Effector memory CD8-positive, alpha-beta T cell (primary cell): ENCODE measurements at regions not wholly inside any gene's neighbourhood (a gene's known extent, or its start where the extent isn't known, plus 50 kb on each side); places are given as distances from the start of the nearest gene placed in this dataset.

Experiments used
- ATAC-seq: fragments of 150-1000 bp; cut with Tn5 transposase; replicated peaks from 2 replicates; pipeline ENCODE4 v1.10.0; 2021; ENCODE audit warnings: mild to moderate bottlenecking, moderate library complexity
- DNase-seq, 3 experiments: peaks; one replicate each; pipeline ENCODE4 v3.0.0; 2021
- H3K27ac Mint-ChIP-seq, 2 donors: one replicate each; pipeline ENCODE4 v1.8.0; 2022; ENCODE audit warnings: mild to moderate bottlenecking in 2 of 2, mixed read lengths in 2 of 2, moderate library complexity in 2 of 2
- H3K27me3 Mint-ChIP-seq, 2 donors: one replicate each; pipeline ENCODE4 v1.8.0; 2022; ENCODE audit warnings: mixed read lengths in 2 of 2
- H3K36me3 Mint-ChIP-seq: one replicate; pipeline ENCODE4 v1.8.0; 2022; ENCODE audit warnings: mild to moderate bottlenecking, moderate library complexity, mixed read lengths; ENCODE audit not compliant: insufficient read depth
- H3K4me1 Mint-ChIP-seq, 2 donors: one replicate each; pipeline ENCODE4 v1.8.0; 2022; ENCODE audit warnings: low read depth in 2 of 2, mixed read lengths in 2 of 2
- H3K4me3 Mint-ChIP-seq, 2 donors: one replicate each; pipeline ENCODE4 v1.8.0; 2022; ENCODE audit warnings: mild to moderate bottlenecking in 2 of 2, mixed read lengths in 2 of 2, moderate library complexity in 2 of 2
- H3K9me3 Mint-ChIP-seq, 2 donors: one replicate each; pipeline ENCODE4 v1.8.0; 2022; ENCODE audit warnings: mixed read lengths in 2 of 2

DNA sequence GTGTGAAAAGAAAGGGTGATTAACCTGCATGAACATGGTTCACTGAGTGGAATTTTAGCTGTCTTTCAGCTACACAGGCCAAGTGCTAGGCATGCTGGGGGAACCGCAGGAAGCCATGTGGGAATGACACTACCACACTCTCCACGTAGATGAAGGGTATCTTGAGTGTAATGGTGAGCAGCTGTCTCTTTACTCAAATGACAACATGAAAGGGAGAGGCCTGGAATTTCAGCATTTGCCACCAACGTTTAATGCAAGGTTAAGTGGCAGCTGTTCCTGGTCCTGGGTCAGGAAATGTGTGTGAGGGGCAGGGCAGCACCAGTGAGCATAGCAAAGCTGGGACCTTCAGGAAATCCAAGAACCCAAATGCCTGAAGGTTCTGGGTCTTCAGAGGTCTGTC, 588.4 kb downstream of the SLC4A3 start:
- H3K4me3 Mint-ChIP-seq, result no peak overlapping the region
- no peak overlapping the region for H3K27ac Mint-ChIP-seq
- H3K4me1 Mint-ChIP-seq, result no peaks in the 10 kb centered on the region
- DNase-seq, result no peak
- peaks cover 0 to 9% of the 10 kb centered on the region in 2 donors for H3K9me3 Mint-ChIP-seq
- H3K27me3 Mint-ChIP-seq, result no peaks in the 10 kb centered on the region
- no peak for ATAC-seq
- no peaks in the 10 kb centered on the region for H3K36me3 Mint-ChIP-seq

DNA sequence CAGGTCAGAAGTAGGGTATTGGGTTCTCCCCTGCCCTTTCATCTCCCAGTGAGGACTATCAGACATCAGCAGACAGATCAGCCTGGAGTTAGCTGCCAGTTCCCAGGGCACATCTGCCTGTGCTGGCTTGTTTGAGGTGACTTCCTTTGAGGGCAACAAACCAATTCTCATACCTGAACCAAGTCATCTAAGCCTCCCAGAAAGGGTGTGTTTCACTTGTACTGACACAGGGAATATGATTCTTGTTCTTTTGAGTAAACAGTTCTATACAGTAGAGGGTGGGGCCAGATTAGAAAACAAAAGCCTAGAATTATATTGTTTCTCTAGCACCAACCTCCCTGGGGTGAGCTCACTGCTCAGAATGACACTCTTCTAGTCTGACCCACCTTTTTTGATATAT, 591.9 kb downstream of the SLC4A3 start:
- Mint-ChIP-seq H3K4me3 (no peak overlapping the region), H3K36me3 (no peaks in the 10 kb centered on the region), H3K27me3 (no peaks in the 10 kb centered on the region), H3K4me1 (no peaks in the 10 kb centered on the region), H3K9me3 (peaks cover 0 to 9% of the 10 kb centered on the region in 2 donors), H3K27ac (no peak overlapping the region)
- DNase-seq (no peak), ATAC-seq (no peak)

DNA sequence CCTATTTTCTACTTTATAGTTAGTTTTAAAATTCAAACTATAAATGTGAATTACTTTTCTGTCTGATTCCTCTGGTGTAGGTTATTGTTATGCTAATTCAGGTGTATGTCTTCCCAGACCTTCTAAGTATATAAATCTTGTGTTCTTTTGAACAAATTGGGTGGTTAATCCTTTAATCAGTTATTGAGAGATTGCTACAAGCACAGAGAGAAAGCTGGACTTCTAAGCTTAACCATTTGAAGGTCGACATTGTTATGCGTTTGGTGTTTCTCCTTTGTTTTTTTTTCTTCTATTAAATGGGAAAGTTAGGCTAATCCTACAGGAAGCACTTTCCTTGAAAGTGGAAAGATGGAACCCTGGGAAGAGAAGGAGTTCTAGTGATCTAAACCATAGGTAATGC, 592.6 kb downstream of the SLC4A3 start:
- Mint-ChIP-seq H3K27ac (no peak overlapping the region), H3K9me3 (peaks cover 0 to 9% of the 10 kb centered on the region in 2 donors), H3K36me3 (no peaks in the 10 kb centered on the region), H3K4me1 (no peaks in the 10 kb centered on the region), H3K27me3 (no peaks in the 10 kb centered on the region), H3K4me3 (no peak overlapping the region)
- DNase-seq (no peak), ATAC-seq (no peak)

DNA sequence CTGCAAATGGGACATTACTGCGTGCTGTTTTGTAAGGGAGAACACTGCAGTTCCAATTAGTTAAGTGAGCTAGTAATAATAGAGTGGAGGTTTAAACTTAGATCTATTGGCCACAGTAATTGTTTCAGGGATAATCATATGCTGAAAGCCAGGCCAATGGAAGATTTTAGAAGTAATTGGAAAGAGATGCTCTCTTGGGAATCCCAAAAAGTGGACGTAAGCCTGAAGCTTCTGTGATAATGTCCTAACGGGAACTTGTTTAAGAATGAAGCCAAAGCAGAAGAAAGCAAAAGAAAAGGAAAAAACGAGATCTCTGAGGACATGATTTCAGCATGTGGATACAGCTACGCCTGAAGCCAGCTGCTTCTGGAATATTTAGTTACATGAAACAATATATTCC, 594.6 kb downstream of the SLC4A3 start:
- Mint-ChIP-seq H3K27me3 (no peaks in the 10 kb centered on the region), H3K4me3 (no peak overlapping the region), H3K36me3 (no peaks in the 10 kb centered on the region)

DNA sequence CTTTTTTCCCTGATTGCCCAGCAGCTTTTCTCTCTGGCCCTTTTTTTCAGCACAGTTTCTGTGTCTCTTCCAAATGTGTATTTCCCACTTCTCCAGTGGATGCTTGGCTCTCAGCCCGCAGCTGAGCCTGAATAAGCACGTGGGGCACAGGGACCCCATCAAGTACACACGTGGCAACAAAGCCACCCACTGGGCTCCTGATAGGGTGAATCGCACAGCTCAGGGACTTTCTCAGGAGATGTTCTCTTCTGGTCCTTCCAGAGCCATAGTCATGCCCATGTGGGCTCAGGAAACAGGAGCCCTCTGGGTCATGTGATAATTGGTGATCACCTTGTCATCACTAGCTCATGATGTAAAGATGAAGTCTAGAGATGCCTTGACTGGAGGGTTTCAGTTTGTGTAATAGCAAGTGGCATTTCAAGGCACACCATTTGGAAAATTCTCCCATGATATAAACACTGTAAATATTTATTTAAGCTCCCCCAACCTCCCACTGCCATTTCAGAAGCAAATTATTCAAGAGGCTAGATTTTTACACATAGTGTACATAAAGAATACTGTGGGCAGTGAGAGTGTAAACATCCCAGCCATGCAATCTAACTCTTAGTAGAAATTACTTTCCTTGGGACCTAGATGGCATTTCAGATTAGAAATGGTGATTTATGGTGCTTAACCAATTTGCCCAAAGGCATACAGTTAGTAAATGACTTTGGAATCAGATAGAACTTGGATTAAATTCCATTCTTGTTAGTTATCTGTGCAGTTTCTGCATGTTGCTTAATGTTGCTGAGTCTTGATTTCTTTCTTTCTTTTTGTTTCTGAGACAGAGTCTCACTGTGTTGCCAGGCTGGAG, 597.5 kb downstream of the SLC4A3 start:
- DNase-seq, result no peak

More for the DNA sequence above, 594.6 kb downstream of the SLC4A3 start:
- ATAC-seq, result no peak
- DNase-seq, result no peak
- Mint-ChIP-seq H3K9me3 (peaks cover 0 to 9% of the 10 kb centered on the region in 2 donors), H3K27ac (no peak overlapping the region), H3K4me1 (no peaks in the 10 kb centered on the region)

DNA sequence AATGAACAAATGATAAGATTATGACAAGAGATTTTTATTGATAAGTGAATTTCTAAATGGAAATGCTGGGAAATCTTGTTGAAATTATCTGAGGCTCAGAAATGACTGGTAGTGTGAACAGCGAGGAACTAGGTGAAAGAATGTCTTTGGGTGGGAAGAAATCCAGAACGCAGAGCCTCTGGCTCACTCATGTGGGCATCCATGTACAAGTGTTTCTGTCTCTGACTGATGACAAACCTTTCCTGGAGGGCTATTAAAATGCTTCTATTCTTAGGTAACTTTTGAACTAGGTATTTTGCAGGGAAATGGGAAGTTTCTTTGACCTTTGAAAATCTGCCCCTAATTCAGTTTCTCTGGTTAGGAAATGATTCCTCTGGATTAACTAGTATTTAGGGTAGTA, 598.6 kb downstream of the SLC4A3 start:
- no peak for DNase-seq
- ATAC-seq, result no peak
- Mint-ChIP-seq H3K27me3 (no peaks in the 10 kb centered on the region), H3K36me3 (no peaks in the 10 kb centered on the region), H3K4me1 (no peaks in the 10 kb centered on the region), H3K27ac (no peak overlapping the region), H3K9me3 (no peaks in the 10 kb centered on the region), H3K4me3 (no peak overlapping the region)

More for the DNA sequence above, 597.5 kb downstream of the SLC4A3 start:
- no peak for ATAC-seq
- Mint-ChIP-seq H3K36me3 (no peaks in the 10 kb centered on the region), H3K27ac (no peak overlapping the region), H3K4me1 (no peaks in the 10 kb centered on the region), H3K9me3 (no peaks in the 10 kb centered on the region), H3K27me3 (no peaks in the 10 kb centered on the region), H3K4me3 (no peak overlapping the region)

DNA sequence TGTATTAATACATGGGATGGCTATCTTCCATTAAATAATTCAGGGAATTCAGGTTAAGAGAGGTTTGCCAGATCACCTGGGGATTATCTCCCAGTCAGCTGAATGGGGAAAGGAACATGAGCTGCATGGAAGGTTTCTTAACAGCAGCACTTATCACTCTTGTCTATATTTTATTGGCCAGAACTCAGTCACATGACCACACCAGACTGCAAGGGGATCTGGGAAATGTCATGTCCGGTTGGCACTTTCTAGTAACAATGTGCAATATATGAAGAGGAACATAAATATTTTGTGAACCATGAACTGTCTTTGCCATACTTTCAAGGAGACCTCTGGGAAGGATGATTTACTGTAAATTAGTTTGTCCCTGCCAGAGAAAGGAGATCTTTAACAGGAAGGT, 599.1 kb downstream of the SLC4A3 start:
- H3K4me1 Mint-ChIP-seq, result no peaks in the 10 kb centered on the region
- H3K4me3 Mint-ChIP-seq, result no peak overlapping the region
- H3K27me3 Mint-ChIP-seq, result no peaks in the 10 kb centered on the region
- no peaks in the 10 kb centered on the region for H3K9me3 Mint-ChIP-seq
- H3K27ac Mint-ChIP-seq, result no peak overlapping the region
- no peaks in the 10 kb centered on the region for H3K36me3 Mint-ChIP-seq
- DNase-seq, result no peak
- ATAC-seq, result no peak

DNA sequence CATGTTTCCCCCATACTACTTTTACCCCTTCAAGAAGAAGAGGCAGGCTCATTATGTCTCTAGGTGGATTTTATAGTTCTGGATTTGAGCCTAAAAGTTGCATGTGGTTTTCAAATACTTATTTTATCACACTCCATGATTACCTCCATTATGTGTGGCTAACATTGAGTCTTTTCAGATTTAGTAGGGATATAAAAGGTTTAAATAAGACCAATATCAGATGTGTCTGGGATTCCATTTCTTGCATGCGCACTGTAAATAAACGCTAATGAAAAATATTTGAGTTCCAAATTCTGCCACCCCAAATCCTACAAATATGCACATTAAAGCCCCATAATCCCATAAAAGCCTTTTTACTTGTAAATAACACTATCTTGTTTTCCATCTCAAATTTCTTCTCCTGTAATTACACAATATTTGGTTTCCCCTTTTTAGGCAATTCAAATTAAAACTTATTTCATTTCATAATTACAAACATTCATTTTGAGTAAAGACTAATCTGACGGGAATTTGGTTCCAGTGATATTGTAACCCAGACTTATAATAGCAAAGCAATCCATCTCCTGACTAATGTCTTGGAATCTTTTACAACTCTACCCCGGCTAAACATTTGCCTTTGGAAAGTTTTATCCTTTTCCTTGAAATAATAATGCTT, 600.0 kb downstream of the SLC4A3 start:
- Mint-ChIP-seq H3K4me1 (no peaks in the 10 kb centered on the region), H3K36me3 (no peaks in the 10 kb centered on the region), H3K27ac (no peak overlapping the region), H3K4me3 (no peak overlapping the region), H3K9me3 (no peaks in the 10 kb centered on the region), H3K27me3 (no peaks in the 10 kb centered on the region)
- DNase-seq, result no peak
- ATAC-seq, result no peak

DNA sequence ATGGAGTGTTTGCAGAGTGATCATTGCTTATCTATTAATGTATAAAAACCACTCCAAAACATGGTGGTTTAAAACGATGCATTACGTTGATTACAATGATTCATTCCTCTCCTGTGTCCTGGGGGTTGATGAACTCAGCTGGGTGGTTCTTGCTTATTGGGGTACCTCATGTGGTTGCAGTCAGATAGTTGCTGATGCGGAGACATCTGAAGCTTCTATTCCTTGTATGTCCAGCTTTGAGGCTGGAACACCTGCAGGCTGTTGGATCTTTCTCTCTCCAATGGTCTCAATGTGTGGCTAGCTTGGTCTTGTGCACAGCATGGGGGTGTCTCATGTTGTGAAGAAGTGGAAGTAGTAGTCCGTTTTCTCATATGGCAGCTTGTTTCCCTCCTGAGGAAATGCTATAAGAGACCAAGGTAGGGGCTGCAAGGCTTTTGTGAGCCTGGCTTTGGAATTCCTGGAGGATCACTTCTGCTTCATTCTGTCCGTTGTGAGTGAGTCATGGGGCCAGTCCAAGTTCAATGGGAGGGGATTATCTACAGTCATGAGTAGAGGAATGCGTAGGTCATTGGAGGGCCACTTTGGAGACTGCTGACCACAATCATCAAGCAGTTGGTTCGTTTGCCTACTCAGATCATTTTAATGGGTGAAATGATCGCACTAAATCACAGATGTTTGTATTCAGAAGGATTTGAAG, 601.0 kb downstream of the SLC4A3 start:
- Mint-ChIP-seq H3K4me3 (no peak overlapping the region), H3K27me3 (no peaks in the 10 kb centered on the region)
- no peak for DNase-seq

DNA sequence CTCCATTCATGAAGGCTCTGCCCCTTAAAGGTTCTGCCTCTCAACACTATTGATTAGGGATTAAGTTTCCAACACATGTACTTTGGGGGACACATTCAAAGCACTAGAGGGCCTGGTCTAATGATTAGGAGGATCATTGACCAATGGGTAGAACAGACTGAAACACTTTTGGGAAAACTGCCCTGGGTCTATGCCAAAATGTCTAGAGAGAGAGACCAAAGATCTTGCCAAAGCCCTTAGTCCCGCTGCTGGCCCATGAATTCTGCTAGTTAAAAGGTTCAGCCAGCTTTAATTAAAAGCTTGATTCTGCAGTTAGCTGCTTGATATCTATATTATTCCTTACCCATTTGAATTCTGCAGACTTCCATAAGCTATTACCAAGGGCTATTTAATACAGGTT, 613.2 kb downstream of the SLC4A3 start:
- no peak for ATAC-seq
- H3K9me3 Mint-ChIP-seq, result peaks cover 2 to 22% of the 10 kb centered on the region in 2 donors
- no peaks in the 10 kb centered on the region for H3K36me3 Mint-ChIP-seq
- no peak overlapping the region for H3K27ac Mint-ChIP-seq
- no peak overlapping the region for H3K4me3 Mint-ChIP-seq
- H3K4me1 Mint-ChIP-seq, result no peaks in the 10 kb centered on the region
- no peaks in the 10 kb centered on the region for H3K27me3 Mint-ChIP-seq
- DNase-seq, result no peak

More for the DNA sequence above, 601.0 kb downstream of the SLC4A3 start:
- ATAC-seq, result no peak
- Mint-ChIP-seq H3K36me3 (no peaks in the 10 kb centered on the region), H3K9me3 (no peaks in the 10 kb centered on the region), H3K27ac (no peak overlapping the region), H3K4me1 (no peaks in the 10 kb centered on the region)

DNA sequence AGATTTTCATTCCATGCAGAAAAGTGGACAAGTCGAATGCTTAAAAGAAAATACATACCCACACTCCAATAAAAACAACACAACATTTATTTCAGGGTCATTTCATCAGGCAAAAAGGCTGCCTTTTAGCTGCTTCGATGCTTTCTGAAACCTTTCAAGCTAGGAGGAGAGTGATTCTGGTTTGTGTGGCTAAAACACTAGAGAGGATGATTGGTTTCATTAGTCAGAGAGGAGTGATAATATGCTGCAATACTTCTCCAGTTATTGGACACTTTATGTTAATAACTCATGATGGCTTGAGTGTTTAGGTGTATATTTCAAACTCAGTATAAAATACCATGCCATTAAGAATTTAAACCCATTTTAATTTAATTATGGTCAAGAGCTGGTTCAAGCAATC, 614.0 kb downstream of the SLC4A3 start:
- H3K9me3 Mint-ChIP-seq, result peaks cover 0 to 14% of the 10 kb centered on the region in 2 donors
- DNase-seq (no peak), ATAC-seq (no peak)
- no peak overlapping the region for H3K27ac Mint-ChIP-seq
- H3K27me3 Mint-ChIP-seq, result no peaks in the 10 kb centered on the region
- H3K36me3 Mint-ChIP-seq, result no peaks in the 10 kb centered on the region
- H3K4me1 Mint-ChIP-seq, result no peaks in the 10 kb centered on the region
- H3K4me3 Mint-ChIP-seq, result no peak overlapping the region

DNA sequence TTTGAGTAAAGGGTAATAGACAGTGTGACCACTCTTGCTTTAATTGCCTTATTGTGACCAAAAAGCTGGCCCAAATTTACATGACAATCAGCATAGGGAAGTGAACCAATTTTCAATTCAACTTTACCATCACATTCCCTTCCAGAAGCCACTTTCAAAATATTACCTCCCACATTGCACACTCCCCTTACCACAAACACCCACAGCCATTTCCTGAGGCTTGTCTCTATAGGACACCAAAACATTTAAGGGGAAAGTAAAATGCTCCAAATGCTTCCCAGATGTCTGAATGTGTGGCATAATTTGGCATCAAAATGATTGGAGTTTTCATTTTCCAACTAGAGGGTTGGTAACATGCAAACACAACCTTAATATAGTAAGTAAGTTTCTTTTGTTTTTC, 616.1 kb downstream of the SLC4A3 start:
- no peak for DNase-seq
- peaks cover 0 to 10% of the 10 kb centered on the region in 2 donors for H3K9me3 Mint-ChIP-seq

DNA sequence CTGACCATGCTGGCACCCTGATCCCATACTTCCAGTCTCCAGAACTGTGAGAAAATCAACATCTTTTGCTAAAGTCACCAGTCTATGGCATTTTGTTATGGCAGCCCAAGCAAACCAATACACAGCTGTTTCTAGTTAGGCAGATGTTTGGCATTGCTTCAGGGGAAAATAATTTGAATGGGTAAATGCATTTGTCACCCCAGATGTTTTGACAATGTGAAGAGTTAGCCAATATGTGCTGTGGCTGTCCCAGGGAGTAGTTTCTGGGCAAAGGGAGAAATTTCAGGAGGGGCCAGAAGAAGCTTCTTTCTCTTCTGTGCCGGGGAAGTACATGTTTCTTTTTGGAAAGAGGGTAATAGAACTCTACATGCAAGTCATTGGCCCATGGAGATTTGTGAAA, 619.0 kb downstream of the SLC4A3 start:
- DNase-seq (no peak), ATAC-seq (no peak)
- Mint-ChIP-seq H3K27me3 (no peaks in the 10 kb centered on the region), H3K27ac (no peak overlapping the region), H3K4me1 (no peaks in the 10 kb centered on the region), H3K4me3 (no peak overlapping the region), H3K36me3 (no peaks in the 10 kb centered on the region), H3K9me3 (peaks cover 0 to 5% of the 10 kb centered on the region in 2 donors)

More for the DNA sequence above, 616.1 kb downstream of the SLC4A3 start:
- H3K27ac Mint-ChIP-seq, result no peak overlapping the region
- no peaks in the 10 kb centered on the region for H3K4me1 Mint-ChIP-seq
- no peaks in the 10 kb centered on the region for H3K27me3 Mint-ChIP-seq
- ATAC-seq, result no peak
- H3K36me3 Mint-ChIP-seq, result no peaks in the 10 kb centered on the region
- H3K4me3 Mint-ChIP-seq, result no peak overlapping the region
